Occipital lobe (tissue), 1 donor: ENCODE measurements at regions not wholly inside any gene's neighbourhood (a gene's known extent, or its start where the extent isn't known, plus 50 kb on each side); places are given as distances from the start of the nearest gene placed in this dataset.
"Not testable (repeated sequence)": the region's sequence is repeated elsewhere in the genome, so short reads cannot be mapped to it uniquely, and the experiment has no call there.

Experiments used
- DNase-seq: peaks from one replicate; lab custom pipeline; 2025; lab: John Stamatoyannopoulos, UW

DNA sequence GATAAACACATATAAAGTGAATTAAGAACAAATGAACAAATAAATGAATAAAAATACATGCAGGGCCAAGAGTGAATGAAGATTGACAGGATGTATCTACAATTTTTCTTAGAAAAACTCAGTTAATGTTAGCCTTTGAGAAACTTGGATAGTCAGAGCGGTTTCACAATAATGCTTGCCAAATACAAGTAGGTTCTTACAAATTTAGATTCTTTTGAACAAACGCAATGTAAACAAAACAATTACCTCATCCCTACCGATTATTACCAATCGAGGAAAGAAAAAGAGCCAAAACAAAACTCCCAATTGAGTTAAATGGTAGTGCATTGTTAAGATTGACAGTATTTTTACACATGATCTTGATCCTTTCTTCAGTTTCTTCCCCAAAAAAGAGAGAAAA, 176.9 kb upstream of the DEPDC1 start:
- no peak for DNase-seq

DNA sequence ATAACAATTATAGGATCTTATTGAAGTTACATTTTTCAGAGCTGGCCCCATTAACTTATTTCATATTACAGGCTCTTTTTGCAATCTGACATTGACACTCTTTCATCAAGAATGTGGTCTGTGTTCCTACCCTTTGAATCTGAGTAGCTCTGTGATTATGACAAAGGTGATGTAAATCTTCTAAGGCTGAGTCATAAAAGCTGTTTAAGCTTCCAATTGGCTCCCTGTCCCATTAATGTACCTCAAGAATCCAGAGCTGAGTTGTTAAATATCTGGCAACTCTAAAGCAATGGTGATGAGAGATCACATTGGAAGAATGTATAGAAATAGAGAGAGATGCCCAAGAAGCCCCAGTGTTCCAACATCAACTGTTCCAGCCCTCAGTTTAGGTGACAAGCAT, 178.5 kb upstream of the DEPDC1 start:
- no peak for DNase-seq

DNA sequence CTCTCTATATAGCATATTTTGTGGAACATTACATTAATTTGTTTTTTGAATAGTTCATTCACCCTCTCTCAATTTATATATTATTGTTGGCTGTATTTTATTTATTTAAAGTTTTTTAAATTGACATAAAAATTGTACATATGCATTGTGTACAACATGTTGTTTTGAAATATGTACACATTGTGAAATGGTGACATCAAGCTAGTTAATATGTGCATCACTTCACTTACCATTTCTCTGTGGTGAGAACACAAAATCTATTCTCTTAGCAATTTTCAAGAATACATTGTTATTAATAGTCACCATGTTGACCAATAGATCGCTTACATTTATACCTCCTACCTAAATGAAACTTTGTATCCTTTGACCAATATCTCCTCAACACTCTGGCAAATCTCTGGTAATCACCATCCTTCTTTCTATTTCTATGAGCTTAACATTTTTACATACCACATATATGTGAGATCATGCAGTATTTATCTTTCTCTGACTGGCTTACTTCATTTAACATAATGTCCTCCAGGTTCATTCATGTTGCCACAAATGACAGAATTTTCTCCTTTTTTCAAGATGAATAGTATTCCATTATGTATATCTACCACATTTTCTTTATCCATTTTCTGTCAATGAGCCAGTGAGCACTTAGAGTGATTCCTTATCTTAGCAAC, 180.9 kb upstream of the DEPDC1 start:
- DNase-seq = no peak

DNA sequence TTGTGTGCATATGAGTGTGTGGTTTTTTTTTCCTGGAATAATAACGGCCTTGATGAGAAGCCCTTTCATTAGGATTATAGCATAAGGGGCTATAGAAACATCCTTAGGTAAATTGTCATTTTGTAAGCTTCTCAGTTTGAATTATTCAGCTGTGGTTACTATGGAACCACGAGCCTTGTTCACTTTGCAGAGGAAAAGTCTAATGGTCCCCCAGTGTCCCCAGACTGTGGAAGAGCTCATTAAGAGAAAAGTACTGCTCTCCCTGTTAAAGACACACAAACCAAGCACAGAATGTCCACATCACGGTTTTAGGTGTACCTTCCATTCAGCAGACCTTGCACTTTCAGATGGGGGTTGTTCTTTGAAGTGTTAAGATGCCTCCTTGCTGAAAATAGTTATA, 199.3 kb upstream of the DEPDC1 start:
- no peak for DNase-seq

DNA sequence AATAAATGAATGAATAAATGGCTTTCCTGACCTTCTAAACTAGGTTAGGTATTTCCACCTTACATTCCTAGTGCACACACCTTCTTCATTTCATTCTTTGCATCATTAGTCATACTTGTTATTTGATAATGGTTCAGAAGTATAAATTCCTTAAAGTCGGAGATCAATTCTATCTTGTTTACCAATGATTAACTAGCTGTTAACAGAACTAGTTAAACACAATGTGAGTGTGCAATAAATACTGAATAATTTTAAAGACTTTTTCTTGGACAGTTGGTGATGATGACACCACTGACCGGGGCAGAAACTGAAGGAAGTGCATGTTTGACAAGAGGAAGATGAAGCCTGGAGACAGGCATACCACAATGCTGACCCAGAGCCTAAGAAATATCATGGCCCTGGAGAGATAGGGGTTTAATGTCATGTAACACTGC, 207.1 kb upstream of the DEPDC1 start:
- no peak for DNase-seq

DNA sequence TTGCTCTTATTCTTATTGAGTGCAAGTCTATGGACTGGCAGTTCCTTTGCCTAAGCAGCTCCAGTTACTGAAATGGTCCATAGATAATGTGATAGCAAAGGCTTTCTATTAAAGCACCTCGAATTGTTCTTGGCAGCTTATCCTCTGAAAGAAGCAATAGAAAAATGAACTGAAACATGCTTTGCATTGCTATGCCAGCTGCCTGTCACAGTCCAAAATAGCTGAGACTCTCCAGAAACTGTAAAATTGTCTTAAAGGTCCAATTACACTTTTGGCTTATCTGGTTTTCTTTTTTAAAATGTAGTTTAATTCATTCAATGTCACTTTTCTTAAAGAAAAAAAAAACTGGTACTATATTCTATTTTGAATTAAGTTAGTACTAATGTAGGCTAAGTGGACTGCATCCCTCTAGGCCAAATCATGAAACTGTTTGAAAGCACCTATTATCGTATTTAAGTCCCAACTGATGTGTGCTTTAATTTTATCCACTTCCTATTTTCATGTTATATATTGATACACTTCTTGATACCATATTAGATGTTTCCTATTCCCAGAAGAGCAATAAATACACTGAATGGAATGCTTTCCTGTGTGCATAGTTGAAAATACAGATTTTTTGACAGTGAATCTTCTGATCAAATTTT, 208.0 kb upstream of the DEPDC1 start:
- no peak for DNase-seq

DNA sequence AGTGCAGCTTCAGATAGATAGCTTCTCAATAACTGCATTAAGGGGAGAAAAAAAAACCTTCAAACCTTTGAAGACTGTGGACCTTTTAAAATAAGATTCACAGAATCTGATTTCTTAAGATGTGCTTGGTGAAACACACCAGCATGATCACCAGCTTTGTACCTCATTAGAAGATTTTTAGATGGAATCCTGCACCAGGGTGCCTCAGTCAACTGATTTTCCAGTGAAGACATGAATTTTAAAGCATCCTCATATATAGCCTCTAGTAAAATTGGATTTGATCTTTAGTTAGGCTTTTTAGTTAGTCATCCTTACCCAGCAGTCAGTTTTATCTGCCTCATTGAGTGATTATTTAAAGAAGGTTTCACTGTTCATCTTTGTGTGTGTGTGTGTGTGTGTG, 208.6 kb upstream of the DEPDC1 start:
- no peak for DNase-seq

DNA sequence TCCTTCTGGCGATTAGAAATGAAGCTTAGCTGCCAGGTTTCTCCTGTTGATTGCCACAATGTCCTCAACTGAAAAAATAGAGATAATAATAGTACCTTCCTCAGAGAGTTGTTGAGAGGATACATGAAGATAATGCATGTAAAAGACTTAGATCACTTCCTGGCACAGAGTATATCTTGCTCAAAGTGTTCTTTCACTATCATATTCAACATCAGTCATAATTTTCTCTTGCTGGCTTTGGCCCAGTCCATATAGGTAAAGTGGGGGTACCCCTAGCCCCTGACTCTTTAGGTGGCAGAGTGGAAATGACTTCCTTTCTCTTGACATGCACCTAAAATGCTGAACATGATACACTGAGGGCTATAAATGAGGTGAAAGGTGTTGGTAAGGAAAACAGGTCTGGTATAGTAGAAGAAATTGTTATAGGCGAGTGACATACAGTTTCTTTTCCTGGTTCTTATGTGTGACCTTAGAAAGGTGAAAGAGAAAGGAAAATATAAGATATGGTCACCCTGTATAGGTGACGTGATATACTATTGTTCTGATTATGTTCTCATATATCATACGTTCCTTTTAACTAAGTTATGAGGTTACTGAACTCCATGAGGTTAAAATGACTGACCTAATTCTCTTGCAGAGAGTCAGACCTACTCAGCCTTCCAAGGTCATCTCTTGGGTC, 209.9 kb upstream of the DEPDC1 start:
- no peak for DNase-seq

DNA sequence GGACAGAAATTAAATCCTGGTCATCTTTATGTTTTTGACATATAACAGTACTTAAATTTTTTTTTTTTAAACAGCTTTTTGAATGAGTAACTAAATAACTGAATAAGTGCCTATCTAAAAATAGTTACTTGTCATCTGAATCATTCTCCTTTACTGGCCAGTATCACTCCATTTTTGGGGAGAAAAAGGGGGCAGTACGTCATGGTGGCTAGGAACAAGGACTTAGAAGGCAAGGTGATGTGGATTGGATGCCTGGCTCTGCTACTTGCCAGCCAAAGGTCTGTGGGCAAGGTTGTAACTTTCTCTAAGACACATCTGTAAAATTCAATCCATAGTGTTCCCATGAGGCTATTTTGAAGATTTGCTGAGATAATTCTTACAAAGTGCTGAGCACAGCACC, 220.4 kb upstream of the DEPDC1 start:
- DNase-seq = no peak

DNA sequence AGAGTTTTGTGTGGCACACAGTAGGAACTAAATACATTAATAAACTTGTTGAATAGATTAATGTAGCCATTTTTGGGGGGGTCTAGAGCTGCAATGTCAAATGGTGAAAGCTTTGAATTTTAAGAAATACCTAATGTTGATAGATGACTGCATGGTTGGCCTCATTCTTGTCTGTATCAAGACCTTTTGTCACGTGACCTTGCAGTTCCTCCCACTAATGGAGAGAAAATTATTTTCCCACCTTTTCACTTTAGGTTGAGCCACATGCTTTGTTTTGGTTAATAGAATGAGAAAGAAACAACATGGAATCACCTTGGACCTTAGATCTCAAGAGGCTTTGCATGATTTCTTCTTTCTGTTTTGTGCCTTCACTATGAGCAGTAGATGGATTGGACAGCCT, 223.6 kb upstream of the DEPDC1 start:
- no peak for DNase-seq

DNA sequence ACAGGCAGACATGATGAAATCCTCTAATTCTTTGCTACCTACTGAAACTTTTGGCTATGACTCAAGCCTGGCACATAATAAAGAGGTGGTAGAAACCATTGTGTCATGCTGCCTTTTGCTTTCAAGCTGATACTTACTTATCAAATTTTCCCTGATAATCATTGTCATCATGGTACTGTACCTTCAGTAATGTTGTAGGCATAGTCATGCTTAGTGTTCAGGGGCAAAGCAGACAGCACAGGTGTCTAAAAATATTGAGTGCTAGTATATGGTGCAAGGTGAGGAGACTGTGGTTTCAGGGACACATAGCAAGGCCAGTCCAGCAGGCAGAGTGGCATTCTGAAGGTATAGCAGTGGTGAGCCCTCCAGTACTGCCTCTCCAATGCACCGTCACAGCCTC, 226.9 kb upstream of the DEPDC1 start:
- no peak for DNase-seq

DNA sequence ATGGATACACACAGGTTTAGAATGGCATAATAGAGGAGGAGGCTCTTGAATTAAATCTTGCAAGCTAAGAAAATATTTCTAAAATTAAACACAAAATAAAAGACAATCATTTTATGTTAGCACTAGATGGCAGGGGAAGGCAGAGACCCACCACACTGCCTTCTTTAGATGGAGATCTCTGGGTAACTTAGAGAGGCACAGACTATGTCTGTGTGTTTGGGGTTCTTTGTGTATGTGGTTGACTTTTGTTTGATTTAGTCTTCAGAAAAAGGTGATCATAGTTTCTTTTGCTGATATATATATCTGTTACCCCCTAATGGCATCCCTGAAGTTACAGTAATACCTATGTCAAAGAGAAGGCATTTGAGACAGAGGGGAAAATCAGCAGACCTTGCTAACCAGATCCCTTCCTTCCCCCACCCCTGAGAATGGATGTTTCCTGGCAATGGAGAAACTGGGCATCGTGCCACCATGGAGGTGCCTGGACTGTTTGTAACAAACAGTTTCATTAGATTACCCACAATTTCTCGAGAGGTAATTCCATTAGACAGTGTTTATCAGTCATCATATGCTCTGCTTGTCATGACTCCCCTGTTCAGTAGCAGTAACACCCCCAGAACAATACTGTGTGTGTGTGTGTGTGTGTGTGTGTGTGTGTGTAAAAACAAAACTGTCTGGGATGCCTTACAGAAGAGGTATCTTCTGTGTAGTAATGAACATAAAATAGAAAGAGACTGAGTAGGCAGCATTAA, 228.3 kb upstream of the DEPDC1 start:
- DNase-seq = no peak

DNA sequence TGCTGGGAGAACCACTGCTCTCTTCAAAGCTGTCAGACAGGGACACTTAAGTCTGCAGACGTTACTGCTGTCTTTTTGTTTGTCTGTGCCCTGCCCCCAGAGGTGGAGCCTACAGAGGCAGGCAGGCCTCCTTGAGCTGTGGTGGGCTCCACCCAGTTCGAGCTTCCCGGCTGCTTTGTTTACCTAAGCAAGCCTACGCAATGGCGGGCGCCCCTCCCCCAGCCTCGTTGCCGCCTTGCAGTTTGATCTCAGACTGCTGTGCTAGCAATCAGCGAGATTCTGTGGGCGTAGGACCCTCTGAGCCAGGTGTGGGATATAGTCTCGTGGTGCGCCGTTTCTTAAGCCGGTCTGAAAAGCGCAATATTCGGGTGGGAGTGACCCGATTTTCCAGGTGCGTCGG, 242.6 kb upstream of the DEPDC1 start:
- DNase-seq = not testable (repeated sequence)

DNA sequence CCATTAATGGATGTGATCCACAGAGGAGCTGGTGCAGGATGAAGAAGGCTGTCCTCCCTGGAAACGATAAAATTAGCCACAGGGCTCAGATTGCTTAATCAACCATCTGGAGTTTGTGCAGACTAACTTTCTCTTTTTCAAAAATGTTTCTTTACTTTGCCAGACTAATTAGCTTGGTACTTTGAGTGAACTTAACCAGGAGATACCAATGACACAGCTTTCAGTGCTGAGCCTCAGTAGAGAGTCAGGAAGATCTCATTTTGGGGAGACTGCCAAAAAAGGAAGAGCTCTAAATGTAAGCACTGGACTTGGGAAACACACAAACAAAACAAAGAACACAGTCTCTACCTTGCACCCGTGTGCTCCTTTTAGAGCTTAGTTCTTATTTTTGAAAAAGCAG, 248.1 kb upstream of the DEPDC1 start:
- DNase-seq = no peak

DNA sequence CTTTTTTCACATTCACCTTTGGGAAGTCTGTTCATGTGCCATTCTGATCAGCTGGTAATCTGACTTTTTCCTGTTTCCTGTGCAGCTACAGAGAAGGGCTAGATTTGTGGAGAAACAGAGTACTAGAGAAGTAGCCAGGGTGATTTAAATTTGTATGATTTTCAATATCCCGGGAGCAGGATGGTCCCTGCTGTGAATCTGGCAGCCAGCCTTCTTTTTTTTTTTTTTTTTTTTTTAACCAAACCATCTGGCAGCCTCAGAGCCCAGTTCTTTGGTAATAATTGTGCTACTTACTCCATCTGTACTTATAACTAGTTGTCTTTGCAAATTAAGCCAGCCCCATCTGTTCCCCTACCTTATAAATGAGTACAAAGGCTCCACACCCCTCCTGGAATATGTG, 248.6 kb upstream of the DEPDC1 start:
- no peak for DNase-seq

DNA sequence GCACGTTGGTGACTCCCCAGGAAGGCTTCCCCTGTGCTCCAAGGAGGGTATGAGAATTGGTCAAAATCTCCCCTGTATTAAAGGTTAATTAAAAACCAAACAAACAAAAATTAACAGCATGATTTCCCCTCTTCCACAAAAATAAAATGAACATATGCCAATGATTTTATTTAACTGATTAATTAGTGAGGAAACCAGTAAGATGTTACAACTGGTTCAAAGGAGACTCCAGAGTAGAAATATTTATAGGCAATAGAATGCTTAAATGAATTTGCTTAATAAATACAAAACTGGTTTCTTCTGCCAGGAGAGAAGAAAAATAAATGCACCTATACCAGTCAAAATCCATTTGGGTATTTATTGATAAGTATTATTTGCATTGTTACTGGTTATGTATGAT, 249.5 kb upstream of the DEPDC1 start:
- no peak for DNase-seq

DNA sequence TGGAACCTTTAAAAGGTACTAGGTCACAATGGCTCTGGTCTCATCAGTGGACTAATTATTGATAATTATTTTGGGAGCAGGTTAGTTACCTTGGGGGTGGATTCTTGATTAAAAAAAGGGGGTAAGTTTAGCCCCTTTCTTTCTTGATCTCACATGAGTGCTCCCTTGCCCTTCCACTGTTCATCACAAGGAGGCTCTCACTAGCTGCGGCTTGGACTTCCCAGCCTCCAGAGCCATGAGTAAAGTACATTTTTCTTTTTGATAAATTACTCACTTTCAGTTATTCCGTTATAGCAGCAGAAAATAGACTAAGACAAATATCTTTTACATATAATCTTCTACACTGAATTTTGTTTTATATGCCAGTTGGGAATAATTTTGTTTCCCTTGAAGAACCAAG, 254.8 kb upstream of the DEPDC1 start:
- no peak for DNase-seq

DNA sequence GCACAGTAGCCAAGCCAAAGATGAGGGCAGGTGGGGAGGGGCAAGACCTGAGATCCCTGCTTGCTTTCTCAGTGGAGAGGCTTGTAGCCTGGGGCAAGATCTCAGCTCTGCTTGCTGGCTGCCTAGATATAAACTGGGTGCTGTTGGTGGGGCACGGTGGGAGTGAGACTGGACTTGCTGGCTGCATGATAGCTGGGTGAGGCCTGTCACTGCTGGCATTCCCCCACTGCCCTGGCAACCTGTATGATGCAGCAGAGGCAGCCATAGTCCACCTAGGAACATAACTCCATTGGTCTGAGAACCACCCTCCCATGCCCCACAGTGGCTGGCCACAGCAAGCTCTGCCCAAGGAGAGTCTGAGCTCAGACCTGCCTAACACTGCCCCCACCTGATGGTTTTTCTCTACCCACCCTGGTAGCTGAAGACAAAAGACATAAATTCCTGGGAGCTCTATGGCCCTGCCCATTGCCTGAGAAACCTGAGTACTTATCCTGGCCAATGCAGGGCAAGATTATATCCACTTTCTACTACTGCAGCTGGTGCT, 261.9 kb upstream of the DEPDC1 start:
- no peak for DNase-seq

DNA sequence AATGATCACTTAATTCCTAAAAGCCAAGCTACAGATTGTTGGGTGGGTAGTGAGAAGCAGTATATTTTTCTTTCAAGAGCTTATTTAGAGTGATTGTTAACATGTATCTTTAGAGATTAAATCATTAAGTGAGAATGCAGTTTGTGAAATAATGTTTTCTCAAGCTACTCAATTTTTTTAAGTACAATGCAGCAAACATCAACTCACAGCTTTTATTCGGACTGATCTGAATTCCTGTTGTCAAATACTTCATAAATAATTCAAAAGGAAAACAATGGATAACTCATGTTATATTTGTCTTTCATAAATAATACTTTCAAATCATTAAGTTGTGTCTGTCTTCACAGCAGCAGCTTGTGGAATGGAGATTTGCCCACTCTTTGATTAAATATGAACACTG, 271.1 kb upstream of the DEPDC1 start:
- DNase-seq = no peak

DNA sequence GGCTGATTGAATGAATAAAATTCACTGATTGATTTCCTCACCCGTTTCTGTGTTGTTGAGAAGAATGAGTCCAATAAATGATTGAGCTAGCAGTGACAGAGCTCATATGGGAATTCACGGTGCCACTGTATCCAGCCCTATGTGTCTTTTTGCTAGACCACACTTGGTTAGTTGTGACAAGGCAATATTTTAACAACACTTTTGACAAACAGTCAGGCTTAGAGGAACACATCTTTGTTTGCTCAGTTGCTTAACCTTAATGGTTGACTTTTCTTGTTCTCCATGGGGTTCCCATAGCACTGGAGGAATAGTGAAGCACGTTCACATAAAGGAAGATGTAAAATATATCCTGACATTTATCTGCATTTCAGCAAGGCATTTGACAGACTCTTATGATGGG, 273.9 kb upstream of the DEPDC1 start:
- no peak for DNase-seq

DNA sequence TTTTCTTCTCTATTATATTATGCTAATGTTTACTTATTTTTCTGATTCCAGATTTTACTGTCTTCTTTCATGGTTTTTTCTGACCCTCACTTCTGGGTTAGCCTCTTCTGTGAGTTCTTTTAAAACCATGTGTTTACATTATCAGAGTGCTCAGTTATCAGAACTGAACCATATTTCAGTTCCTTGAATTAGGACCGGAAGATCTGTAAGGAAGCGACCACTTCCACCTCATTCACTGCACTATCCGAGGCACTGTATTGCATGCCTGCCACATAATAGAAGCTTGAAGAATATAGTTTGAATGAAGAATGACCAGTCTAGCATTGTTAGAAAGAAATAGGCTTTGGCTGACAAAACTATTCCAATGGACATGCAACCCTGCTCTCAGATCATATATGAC, 281.0 kb upstream of the DEPDC1 start:
- no peak for DNase-seq

DNA sequence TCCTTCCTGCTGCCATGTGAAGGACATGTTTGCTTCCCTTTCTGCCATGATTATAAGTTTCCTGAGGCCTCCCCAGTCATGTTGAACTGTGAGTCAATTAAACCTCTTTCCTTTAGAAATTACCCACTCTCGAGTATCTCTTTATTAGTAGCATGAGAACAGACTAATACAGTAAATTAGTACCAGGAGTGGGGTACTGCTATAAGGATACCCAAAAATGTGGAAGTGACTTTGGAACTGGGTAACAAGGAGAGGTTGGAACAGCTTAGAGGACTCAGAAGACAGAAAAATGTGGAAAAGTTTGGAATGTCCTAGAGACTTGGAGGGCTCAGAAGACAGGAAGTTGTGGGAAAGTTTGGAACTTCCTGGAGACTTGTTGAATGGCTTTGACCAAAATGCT, 283.0 kb upstream of the DEPDC1 start:
- DNase-seq = not testable (repeated sequence)
